ENCODE measurements at regions not wholly inside any gene's neighbourhood (a gene's known extent, or its start where the extent isn't known, plus 50 kb on each side); places are given as distances from the start of the nearest gene placed in this dataset.
"Not testable (repeated sequence)": the region's sequence is repeated elsewhere in the genome, so short reads cannot be mapped to it uniquely, and the experiment has no call there.

GRCh38 chr6:170057961-170058877 lies 232.7 kb downstream of the DLL1 start:
- DNase-seq (ENCODE audit: low read depth), result no peak

GRCh38 chr6:170057034-170057734 lies 233.7 kb downstream of the DLL1 start:
- DNase-seq (ENCODE audit: low read depth), result no peak

GRCh38 chr6:170056278-170056711 lies 234.6 kb downstream of the DLL1 start:
- DNase-seq (ENCODE audit: low read depth), result no peak

- DNase-seq (ENCODE audit: low read depth), result not testable (repeated sequence)
Measured at GRCh38 chr6:170055797-170056196, 235.1 kb downstream of the DLL1 start.

GRCh38 chr6:170053966-170054661 lies 236.8 kb downstream of the DLL1 start:
- no peak for DNase-seq (ENCODE audit: low read depth)

GRCh38 chr6:170052991-170053821 lies 237.7 kb downstream of the DLL1 start:
- DNase-seq (ENCODE audit: low read depth), result no peak

GRCh38 chr6:170051229-170052172 lies 239.4 kb downstream of the DLL1 start:
- no peak for DNase-seq (ENCODE audit: low read depth)

GRCh38 chr6:170050591-170051041 lies 240.3 kb downstream of the DLL1 start:
- DNase-seq (ENCODE audit: low read depth), result no peak

- no peak for DNase-seq (ENCODE audit: low read depth)
Measured at GRCh38 chr6:170049641-170050561, 241.0 kb downstream of the DLL1 start.

GRCh38 chr6:170048615-170049256 lies 242.1 kb downstream of the DLL1 start:
- DNase-seq (ENCODE audit: low read depth), result no peak

- no peak for DNase-seq (ENCODE audit: low read depth)
Measured at GRCh38 chr6:170047823-170048222, 243.1 kb downstream of the DLL1 start.

- no peak for DNase-seq (ENCODE audit: low read depth)
Measured at GRCh38 chr6:170046791-170047626, 243.9 kb downstream of the DLL1 start.

- DNase-seq (ENCODE audit: low read depth), result no peak
Measured at GRCh38 chr6:170045981-170046667, 244.8 kb downstream of the DLL1 start.

GRCh38 chr6:170045563-170045960 lies 245.3 kb downstream of the DLL1 start:
- no peak for DNase-seq (ENCODE audit: low read depth)

GRCh38 chr6:170044836-170045562 lies 245.9 kb downstream of the DLL1 start:
- no peak for DNase-seq (ENCODE audit: low read depth)

Data from T follicular helper cell (primary cell).